Stimulated activated CD4-positive, alpha-beta T cell treated with anti-CD3 and anti-CD28 coated beads, Interleukin-4, amount 100 ng/mL, for 1 hour (primary cell): ENCODE measurements at regions not wholly inside any gene's neighbourhood (a gene's known extent, or its start where the extent isn't known, plus 50 kb on each side); places are given as distances from the start of the nearest gene placed in this dataset.

Experiments used
- DNase-seq: peaks from one replicate; pipeline ENCODE4 v3.0.0-alpha.2; 2020

GRCh38 chr3:72186400-72186855 is 401.5 kb upstream of the PROK2 start:
- no peak for DNase-seq

- peak; percentile 10 for DNase-seq
Measured at GRCh38 chr3:72185549-72186399, 400.8 kb upstream of the PROK2 start.

GRCh38 chr3:72183489-72183888 is 398.5 kb upstream of the PROK2 start:
- no peak for DNase-seq

- DNase-seq, result no peak
Measured at GRCh38 chr3:72182206-72182605, 397.3 kb upstream of the PROK2 start.

- DNase-seq, result no peak
Measured at GRCh38 chr3:72181251-72181650, 396.3 kb upstream of the PROK2 start.

GRCh38 chr3:72180405-72180804 is 395.5 kb upstream of the PROK2 start:
- no peak for DNase-seq

- DNase-seq, result no peak
Measured at GRCh38 chr3:72179107-72179464, 394.1 kb upstream of the PROK2 start.

- no peak for DNase-seq
Measured at GRCh38 chr3:72178463-72179106, 393.6 kb upstream of the PROK2 start.

- DNase-seq, result peak; percentile 4
Measured at GRCh38 chr3:72177075-72178050, 392.4 kb upstream of the PROK2 start.

GRCh38 chr3:72176537-72177041 is 391.6 kb upstream of the PROK2 start:
- no peak for DNase-seq

- no peak for DNase-seq
Measured at GRCh38 chr3:72175296-72175858, 390.4 kb upstream of the PROK2 start.

- DNase-seq, result no peak
Measured at GRCh38 chr3:72174890-72175289, 389.9 kb upstream of the PROK2 start.

GRCh38 chr3:72174040-72174439 is 389.1 kb upstream of the PROK2 start:
- no peak for DNase-seq

GRCh38 chr3:72171946-72172345 is 387.0 kb upstream of the PROK2 start:
- no peak for DNase-seq

GRCh38 chr3:72171463-72171881 is 386.5 kb upstream of the PROK2 start:
- no peak for DNase-seq

- DNase-seq, result no peak
Measured at GRCh38 chr3:72169561-72170472, 384.9 kb upstream of the PROK2 start.

- no peak for DNase-seq
Measured at GRCh38 chr3:72169120-72169519, 384.2 kb upstream of the PROK2 start.

GRCh38 chr3:72165808-72166207 is 380.9 kb upstream of the PROK2 start:
- no peak for DNase-seq

- no peak for DNase-seq
Measured at GRCh38 chr3:72165317-72165716, 380.4 kb upstream of the PROK2 start.

GRCh38 chr3:72164635-72164978 is 379.7 kb upstream of the PROK2 start:
- DNase-seq, result no peak

GRCh38 chr3:72163809-72164634 is 379.1 kb upstream of the PROK2 start:
- no peak for DNase-seq
